Right lobe of liver (tissue), 6 donors: ENCODE measurements at regions not wholly inside any gene's neighbourhood (a gene's known extent, or its start where the extent isn't known, plus 50 kb on each side); places are given as distances from the start of the nearest gene placed in this dataset.
"Not testable (repeated sequence)": the region's sequence is repeated elsewhere in the genome, so short reads cannot be mapped to it uniquely, and the experiment has no call there.

Experiments
- ATAC-seq, 4 donors: fragments of 200-7000 bp; cut with Tn5 transposase; one replicate each; pipeline ENCODE4 v1.9.1; 2020; ENCODE audit warnings: mild to moderate bottlenecking in 4 of 4, moderate library complexity in 4 of 4
- DNase-seq, 3 donors: peaks; one replicate each; pipeline ENCODE4 v3.0.0-alpha.2; 2020
- H3K27ac ChIP-seq, 3 donors: fragments of 200-600 bp; one replicate each; pipeline ENCODE4 v1.8.0; 2022
- H3K27me3 ChIP-seq, 2 donors: fragments of 200-600 bp; one replicate each; pipeline ENCODE4 v1.8.0; 2022
- H3K36me3 ChIP-seq, 4 donors: fragments of 200-600 bp; sonication (generic) in 1 of 4; one replicate each; pipeline versions ENCODE4 v1.5.1 to v1.8.0; 2017 to 2022; ENCODE audit warnings: control low read depth in 1 of 4
- H3K4me1 ChIP-seq, 4 donors: fragments of 200-600 bp; sonication (generic) in 1 of 4; one replicate each; pipeline versions ENCODE4 v1.5.1 to v1.8.0; 2017 to 2022; ENCODE audit warnings: control low read depth in 1 of 4
- H3K4me3 ChIP-seq, 3 donors: fragments of 200-600 bp; one replicate each; pipeline ENCODE4 v1.8.0; 2022
- H3K9me3 ChIP-seq, 4 donors: fragments of 200-600 bp; sonication (generic) in 1 of 4; one replicate each; pipeline versions ENCODE4 v1.5.1 to v1.8.0; 2017 to 2022; ENCODE audit warnings: control low read depth in 1 of 4
- CTCF ChIP-seq, 4 donors: fragments of 200-600 bp in 3 of 4; fragments of 450-650 bp in 1 of 4; IDR thresholded peaks; one replicate each; pipeline versions ENCODE4 v1.5.1 to v1.8.0; 2016 to 2022; ENCODE audit warnings: antibody characterized with exemption in 4 of 4, mild to moderate bottlenecking in 2 of 4
- POLR2A ChIP-seq: fragments of 450-650 bp; IDR thresholded peaks from one replicate; pipeline ENCODE4 v1.6.1; 2017; ENCODE audit warnings: antibody characterized with exemption, mild to moderate bottlenecking
- WGBS: methylation state at CpG from one replicate; pipeline ENCODE4 v1.1.6; 2018; ENCODE audit warnings: low coverage, low lambda C conversion rate; ENCODE audit not compliant: insufficient coverage; ENCODE audit errors: missing lambda C conversion rate; 5-methylcytosine and 5-hydroxymethylcytosine counted together
- intact Hi-C, 2 donors: fragments of 100-400 bp; cut with DNase I; formaldehyde crosslinking; loops; one replicate each; pipeline versions ENCODE4 v1.11.2 to v1.14.1; 2022
- donor health status: DM: no; HTN: yes; CAD: no.
- donor health status: DM: no; HTN: no; CAD: no.
- donor health status: DM: no; HTN: no; CAD: no.
- donor health status: DM: no; HTN: yes; CAD: no.
- donor health status: DM: no; HTN: yes; CAD: no.

- TF ChIP-seq CTCF (IDR thresholded peaks at IDR 0.05) = no peak
- TF ChIP-seq POLR2A = no peak
- no peaks in the 10 kb centered on the region for H3K9me3 ChIP-seq
- no peak overlapping the region for H3K4me3 ChIP-seq
- H3K36me3 ChIP-seq = no peaks in the 10 kb centered on the region
- intact Hi-C loops = no loop called here
- no peaks in the 10 kb centered on the region for H3K27me3 ChIP-seq
- H3K4me1 ChIP-seq = no peaks in the 10 kb centered on the region
- 56% methylated on average over 6 of the region's 6 CpGs for WGBS
- no peak for ATAC-seq
- H3K27ac ChIP-seq = no peak overlapping the region
- no peak for DNase-seq
These were observed 211.9 kb downstream of the OR2B2 start for GRCh38 chr6:27700337-27700736.

GRCh38 chr6:27694547-27694874, 217.7 kb downstream of the OR2B2 start:
- Histone ChIP-seq H3K9me3 (no peaks in the 10 kb centered on the region), H3K36me3 (no peaks in the 10 kb centered on the region), H3K4me3 (no peak overlapping the region), H3K27ac (no peak overlapping the region), H3K4me1 (no peaks in the 10 kb centered on the region), H3K27me3 (peaks cover 0 to 11% of the 10 kb centered on the region in 2 donors)
- no peak for DNase-seq
- intact Hi-C loops = no loop called here
- TF ChIP-seq CTCF (IDR thresholded peaks at IDR 0.05) (no peak), POLR2A (no peak)
- ATAC-seq = no peak
- 32% methylated on average over 7 of the region's 7 CpGs for WGBS

GRCh38 chr6:27693766-27694546, 218.2 kb downstream of the OR2B2 start:
- intact Hi-C loops = no loop called here
- DNase-seq = peak in 1 of 3 donors; percentile 16

GRCh38 chr6:27692133-27692532, 219.2 kb upstream of the ZNF184 start:
- H3K4me3 ChIP-seq, H3K4me1 ChIP-seq, ATAC-seq, DNase-seq, H3K9me3 ChIP-seq, intact Hi-C loops, H3K36me3 ChIP-seq, H3K27ac ChIP-seq: not testable (repeated sequence)
- 83% methylated on average over 8 of the region's 10 CpGs for WGBS
- H3K27me3 ChIP-seq = peaks cover 0 to 11% of the 10 kb centered on the region in 2 donors

More at GRCh38 chr6:27693766-27694546, 218.2 kb downstream of the OR2B2 start:
- TF ChIP-seq POLR2A (no peak), CTCF (IDR thresholded peaks at IDR 0.05) (no peak)
- no peaks in the 10 kb centered on the region for H3K4me1 ChIP-seq
- peaks cover 0 to 11% of the 10 kb centered on the region in 2 donors for H3K27me3 ChIP-seq
- no peaks in the 10 kb centered on the region for H3K36me3 ChIP-seq
- H3K4me3 ChIP-seq = peak overlapping the region; percentile 22 to 38 (median 27)
- no peak for ATAC-seq
- 6% methylated on average over 33 of the region's 34 CpGs for WGBS
- H3K27ac ChIP-seq = no peak overlapping the region
- no peaks in the 10 kb centered on the region for H3K9me3 ChIP-seq

GRCh38 chr6:27688014-27688586, 215.2 kb upstream of the ZNF184 start:
- TF ChIP-seq POLR2A (no peak), CTCF (IDR thresholded peaks at IDR 0.05) (no peak)
- peak; percentile 78 to 94 (median 88) for ATAC-seq
- DNase-seq = peak in 2 of 3 donors; percentile 53 to 65
- no peaks in the 10 kb centered on the region for H3K4me1 ChIP-seq
- no peak overlapping the region for H3K27ac ChIP-seq
- no peaks in the 10 kb centered on the region for H3K9me3 ChIP-seq
- peaks cover 0 to 19% of the 10 kb centered on the region in 2 donors for H3K27me3 ChIP-seq
- intact Hi-C loops = no loop called here
- peak overlapping the region; percentile 20 to 31 (median 21) for H3K4me3 ChIP-seq
- no peaks in the 10 kb centered on the region for H3K36me3 ChIP-seq
- WGBS = 3% methylated on average over 26 of the region's 28 CpGs
